Neural cell (in vitro differentiated cells): ENCODE measurements at regions not wholly inside any gene's neighbourhood (a gene's known extent, or its start where the extent isn't known, plus 50 kb on each side); places are given as distances from the start of the nearest gene placed in this dataset.

Experiments used
- H2AFZ ChIP-seq: fragments of 200-600, 300-800 bp; sonication (generic), shearing (Covaris generic); 2 replicates; pipeline ENCODE4 v1.6.0; 2014; ENCODE audit warnings: low read depth, mild to moderate bottlenecking, antibody characterized with exemption, low read length, moderate library complexity
- H3F3A ChIP-seq: fragments of 200-600 bp; shearing (Covaris generic); 2 replicates; pipeline ENCODE4 v1.6.1; 2016; ENCODE audit warnings: mild to moderate bottlenecking, moderate library complexity, mixed read lengths, antibody characterized with exemption, low read length; ENCODE audit not compliant: insufficient read depth, poor library complexity, severe bottlenecking
- H3K27ac ChIP-seq: fragments of 200-600, 300-800 bp; sonication (generic), shearing (Covaris generic); 2 replicates; pipeline ENCODE4 v1.5.1; 2014; ENCODE audit warnings: mild to moderate bottlenecking, low read length, moderate library complexity
- H3K27me3 ChIP-seq: fragments of 300-800, 200-600 bp; sonication (generic), shearing (Covaris generic); 2 replicates; pipeline ENCODE4 v1.6.0; 2014; ENCODE audit warnings: mild to moderate bottlenecking, low read depth, low read length, moderate library complexity; ENCODE audit not compliant: insufficient read depth
- H3K36me3 ChIP-seq: fragments of 300-800, 200-600 bp; sonication (generic), shearing (Covaris generic); 2 replicates; pipeline ENCODE4 v1.5.1; 2014; ENCODE audit warnings: mild to moderate bottlenecking, antibody characterized with exemption, low read length, moderate library complexity; ENCODE audit not compliant: insufficient read depth
- H3K4me2 ChIP-seq: fragments of 300-800, 200-600 bp; sonication (generic), shearing (Covaris generic); 2 replicates; pipeline ENCODE4 v1.6.0; 2014; ENCODE audit warnings: mild to moderate bottlenecking, low read length
- H3K4me3 ChIP-seq: fragments of 300-800, 200-600 bp; sonication (generic), shearing (Covaris generic); 2 replicates; pipeline ENCODE4 v1.5.1; 2014; ENCODE audit warnings: mild to moderate bottlenecking, low read length, moderate library complexity
- H3K79me2 ChIP-seq: fragments of 200-600 bp; shearing (Covaris generic); replicated peaks from 2 replicates; pipeline ENCODE4 v1.6.0; 2014; ENCODE audit warnings: mild to moderate bottlenecking, low read length, moderate library complexity; ENCODE audit not compliant: insufficient read depth
- H3K9ac ChIP-seq: fragments of 300-800, 200-600 bp; sonication (generic), shearing (Covaris generic); 2 replicates; pipeline ENCODE4 v1.6.1; 2016; ENCODE audit warnings: mild to moderate bottlenecking, low read length, mixed read lengths
- H3K9me2 ChIP-seq: fragments of 200-600 bp; shearing (Covaris generic); 2 replicates; pipeline ENCODE4 v1.6.1; 2016; ENCODE audit warnings: mild to moderate bottlenecking, low read length, mixed read lengths; ENCODE audit not compliant: insufficient read depth
- H3K9me3 ChIP-seq: fragments of 200-600, 300-800 bp; sonication (generic), shearing (Covaris generic); 2 replicates; pipeline ENCODE4 v1.6.1; 2016; ENCODE audit warnings: mild to moderate bottlenecking, mixed run types, low read length, moderate library complexity, mixed read lengths
- H4K20me1 ChIP-seq: fragments of 200-600 bp; shearing (Covaris generic); 2 replicates; pipeline ENCODE4 v1.6.1; 2016; ENCODE audit warnings: mild to moderate bottlenecking, mixed run types; ENCODE audit not compliant: insufficient read depth
- EP300 ChIP-seq: fragments of 450-650 bp; conservative IDR thresholded peaks from 2 replicates; pipeline ENCODE4 v1.6.1; 2014; ENCODE audit warnings: antibody characterized with exemption, mild to moderate bottlenecking, moderate library complexity; ENCODE audit not compliant: poor library complexity, severe bottlenecking
- EZH2 ChIP-seq: fragments of 200-600, 300-800 bp; shearing (Covaris generic), sonication (generic); IDR thresholded peaks from 2 replicates; pipeline ENCODE4 v1.6.1; 2014; ENCODE audit warnings: antibody characterized with exemption, low read length, borderline replicate concordance, mild to moderate bottlenecking; ENCODE audit not compliant: insufficient read depth, poor library complexity, severe bottlenecking
- MXI1 ChIP-seq: fragments of 450-650 bp; conservative IDR thresholded peaks from 2 replicates; pipeline ENCODE4 v1.6.1; 2014; ENCODE audit warnings: antibody characterized with exemption, mild to moderate bottlenecking; ENCODE audit not compliant: poor library complexity, severe bottlenecking
- POLR2AphosphoS5 ChIP-seq: IDR thresholded peaks from 2 replicates; pipeline ENCODE4 v1.6.1; 2012
- RAD21 ChIP-seq: fragments of 450-650 bp; conservative IDR thresholded peaks from 2 replicates; pipeline ENCODE4 v1.6.1; 2014; ENCODE audit warnings: antibody characterized with exemption, mild to moderate bottlenecking, moderate library complexity
- SMC3 ChIP-seq: fragments of 450-650 bp; conservative IDR thresholded peaks from 2 replicates; pipeline ENCODE4 v1.6.1; 2014; ENCODE audit warnings: antibody characterized with exemption, mild to moderate bottlenecking, moderate library complexity; ENCODE audit not compliant: poor library complexity
- TAF1 ChIP-seq: IDR thresholded peaks from 2 replicates; pipeline ENCODE4 v1.6.1; 2012; ENCODE audit warnings: low read depth
- TF ChIP-seq, protein P1 (sequence below): IDR thresholded peaks from 2 replicates; pipeline ENCODE4 v1.6.1; 2012; ENCODE audit warnings: borderline replicate concordance
- TF ChIP-seq, protein P2 (sequence below): fragments of 450-650 bp; IDR thresholded peaks from 2 replicates; pipeline ENCODE4 v1.5.1; 2014; ENCODE audit warnings: antibody characterized with exemption, mild to moderate bottlenecking, moderate library complexity; ENCODE audit not compliant: poor library complexity, severe bottlenecking

DNA sequence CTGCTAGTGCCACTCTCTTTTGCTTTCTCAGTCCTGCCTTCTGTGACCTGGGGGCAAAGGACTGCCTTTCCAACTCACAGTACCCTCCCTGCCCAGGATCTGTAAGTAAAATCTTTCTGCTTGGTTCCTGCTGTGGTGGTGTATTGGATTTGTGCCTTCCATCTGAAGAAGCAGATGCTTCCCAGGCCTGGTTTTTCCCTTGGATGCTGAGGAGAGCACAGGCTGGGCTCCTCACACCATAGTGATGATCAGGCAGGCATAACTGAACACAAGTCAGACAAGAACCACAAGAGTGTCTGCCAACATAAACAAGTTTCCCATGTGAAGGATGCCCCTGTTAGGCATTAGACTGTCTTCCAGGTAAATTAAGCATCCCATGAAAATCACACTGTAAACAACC lies 121.3 kb upstream of the NRXN1 start:
- no peaks in the 10 kb centered on the region for H3K36me3 ChIP-seq
- no peaks in the 10 kb centered on the region for H4K20me1 ChIP-seq
- no peak overlapping the region for H3K27ac ChIP-seq
- no peak overlapping the region for H3K9ac ChIP-seq
- no peaks in the 10 kb centered on the region for H3K9me3 ChIP-seq
- no peaks in the 10 kb centered on the region for H3K79me2 ChIP-seq
- no peak overlapping the region for H3K4me2 ChIP-seq
- TF ChIP-seq RAD21 (no peak), MXI1 (no peak), EZH2 (no peak), SMC3 (no peak), EP300 (no peak), TAF1 (no peak), POLR2AphosphoS5 (no peak)
- TF ChIP-seq, protein P1, sequence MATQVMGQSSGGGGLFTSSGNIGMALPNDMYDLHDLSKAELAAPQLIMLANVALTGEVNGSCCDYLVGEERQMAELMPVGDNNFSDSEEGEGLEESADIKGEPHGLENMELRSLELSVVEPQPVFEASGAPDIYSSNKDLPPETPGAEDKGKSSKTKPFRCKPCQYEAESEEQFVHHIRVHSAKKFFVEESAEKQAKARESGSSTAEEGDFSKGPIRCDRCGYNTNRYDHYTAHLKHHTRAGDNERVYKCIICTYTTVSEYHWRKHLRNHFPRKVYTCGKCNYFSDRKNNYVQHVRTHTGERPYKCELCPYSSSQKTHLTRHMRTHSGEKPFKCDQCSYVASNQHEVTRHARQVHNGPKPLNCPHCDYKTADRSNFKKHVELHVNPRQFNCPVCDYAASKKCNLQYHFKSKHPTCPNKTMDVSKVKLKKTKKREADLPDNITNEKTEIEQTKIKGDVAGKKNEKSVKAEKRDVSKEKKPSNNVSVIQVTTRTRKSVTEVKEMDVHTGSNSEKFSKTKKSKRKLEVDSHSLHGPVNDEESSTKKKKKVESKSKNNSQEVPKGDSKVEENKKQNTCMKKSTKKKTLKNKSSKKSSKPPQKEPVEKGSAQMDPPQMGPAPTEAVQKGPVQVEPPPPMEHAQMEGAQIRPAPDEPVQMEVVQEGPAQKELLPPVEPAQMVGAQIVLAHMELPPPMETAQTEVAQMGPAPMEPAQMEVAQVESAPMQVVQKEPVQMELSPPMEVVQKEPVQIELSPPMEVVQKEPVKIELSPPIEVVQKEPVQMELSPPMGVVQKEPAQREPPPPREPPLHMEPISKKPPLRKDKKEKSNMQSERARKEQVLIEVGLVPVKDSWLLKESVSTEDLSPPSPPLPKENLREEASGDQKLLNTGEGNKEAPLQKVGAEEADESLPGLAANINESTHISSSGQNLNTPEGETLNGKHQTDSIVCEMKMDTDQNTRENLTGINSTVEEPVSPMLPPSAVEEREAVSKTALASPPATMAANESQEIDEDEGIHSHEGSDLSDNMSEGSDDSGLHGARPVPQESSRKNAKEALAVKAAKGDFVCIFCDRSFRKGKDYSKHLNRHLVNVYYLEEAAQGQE = no peak
- TF ChIP-seq, protein P2, sequence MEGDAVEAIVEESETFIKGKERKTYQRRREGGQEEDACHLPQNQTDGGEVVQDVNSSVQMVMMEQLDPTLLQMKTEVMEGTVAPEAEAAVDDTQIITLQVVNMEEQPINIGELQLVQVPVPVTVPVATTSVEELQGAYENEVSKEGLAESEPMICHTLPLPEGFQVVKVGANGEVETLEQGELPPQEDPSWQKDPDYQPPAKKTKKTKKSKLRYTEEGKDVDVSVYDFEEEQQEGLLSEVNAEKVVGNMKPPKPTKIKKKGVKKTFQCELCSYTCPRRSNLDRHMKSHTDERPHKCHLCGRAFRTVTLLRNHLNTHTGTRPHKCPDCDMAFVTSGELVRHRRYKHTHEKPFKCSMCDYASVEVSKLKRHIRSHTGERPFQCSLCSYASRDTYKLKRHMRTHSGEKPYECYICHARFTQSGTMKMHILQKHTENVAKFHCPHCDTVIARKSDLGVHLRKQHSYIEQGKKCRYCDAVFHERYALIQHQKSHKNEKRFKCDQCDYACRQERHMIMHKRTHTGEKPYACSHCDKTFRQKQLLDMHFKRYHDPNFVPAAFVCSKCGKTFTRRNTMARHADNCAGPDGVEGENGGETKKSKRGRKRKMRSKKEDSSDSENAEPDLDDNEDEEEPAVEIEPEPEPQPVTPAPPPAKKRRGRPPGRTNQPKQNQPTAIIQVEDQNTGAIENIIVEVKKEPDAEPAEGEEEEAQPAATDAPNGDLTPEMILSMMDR = no peak
- H2AFZ ChIP-seq = no peak overlapping the region
- H3K27me3 ChIP-seq = no peaks in the 10 kb centered on the region
- H3F3A ChIP-seq = no peaks in the 10 kb centered on the region
- H3K9me2 ChIP-seq = no peaks in the 10 kb centered on the region
- no peak overlapping the region for H3K4me3 ChIP-seq

DNA sequence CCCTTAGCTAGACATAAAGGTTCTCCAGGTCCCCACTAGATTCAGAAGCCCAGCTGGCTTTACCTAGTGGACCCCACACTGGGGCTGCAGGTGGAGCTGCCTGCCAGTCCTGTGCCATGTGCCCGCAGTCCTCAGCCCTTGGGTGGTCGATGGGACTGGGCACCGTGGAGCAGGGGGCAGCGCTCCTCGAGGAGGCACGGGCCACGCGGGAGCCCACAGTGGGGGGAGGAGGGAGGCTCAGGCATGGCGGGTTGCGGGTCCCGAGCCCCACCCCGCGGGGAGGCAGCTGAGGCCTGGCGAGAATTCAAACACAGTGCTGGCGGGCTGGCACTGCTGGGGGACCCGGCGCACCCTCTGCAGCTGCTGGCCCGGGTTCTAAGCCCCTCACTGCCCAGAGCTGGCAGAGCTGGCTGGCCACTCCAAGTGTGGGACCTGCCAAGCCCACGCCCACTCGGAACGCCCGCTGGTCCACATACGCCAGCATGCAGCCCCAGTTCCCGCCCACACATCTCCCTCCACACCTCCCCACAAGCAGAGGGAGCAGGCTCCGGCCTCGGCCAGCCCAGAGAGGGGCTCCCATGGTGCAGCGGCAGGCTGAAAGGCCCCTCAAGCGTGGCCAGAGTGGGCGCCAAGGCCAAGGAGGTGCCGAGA lies 119.7 kb upstream of the NRXN1 start:
- Histone ChIP-seq H3K27me3 (no peaks in the 10 kb centered on the region), H3F3A (no peaks in the 10 kb centered on the region), H3K4me2 (no peak overlapping the region), H3K4me3 (no peak overlapping the region), H3K36me3 (no peaks in the 10 kb centered on the region), H3K9me3 (no peaks in the 10 kb centered on the region), H3K9ac (no peak overlapping the region), H3K27ac (no peak overlapping the region), H3K9me2 (no peaks in the 10 kb centered on the region), H4K20me1 (no peaks in the 10 kb centered on the region), H3K79me2 (no peaks in the 10 kb centered on the region), H2AFZ (no peak overlapping the region)
- TF ChIP-seq MXI1 (no peak), POLR2AphosphoS5 (no peak), EZH2 (no peak), SMC3 (no peak), EP300 (no peak)
- TF ChIP-seq, protein P2 = no peak
